Heart right ventricle (tissue), 16 donors: ENCODE measurements at regions not wholly inside any gene's neighbourhood (a gene's known extent, or its start where the extent isn't known, plus 50 kb on each side); places are given as distances from the start of the nearest gene placed in this dataset.

Source experiments
- ATAC-seq, 8 donors: fragments of 200-7000 bp; cut with Tn5 transposase; one replicate each; pipeline ENCODE4 v1.9.1; 2020; ENCODE audit warnings: mild to moderate bottlenecking in 8 of 8, moderate library complexity in 8 of 8, moderate number of reproducible peaks in 1 of 8
- DNase-seq, 2 donors: peaks; one replicate each; pipeline ENCODE4 v3.0.0-alpha.2; 2020
- H3K27ac ChIP-seq, 10 donors: fragments of 200-600 bp; sonication (generic) in 2 of 10; one replicate each; pipeline versions ENCODE4 v1.5.0 to v1.8.0; 2020 to 2022; ENCODE audit warnings: mild to moderate bottlenecking in 3 of 10
- H3K27me3 ChIP-seq, 7 donors: fragments of 200-600 bp; one replicate each; pipeline ENCODE4 v1.8.0; 2021 to 2022; ENCODE audit warnings: mild to moderate bottlenecking in 2 of 7
- H3K36me3 ChIP-seq, 9 donors: fragments of 200-600 bp; sonication (generic) in 1 of 9; one replicate each; pipeline versions ENCODE4 v1.5.0 to v1.8.0; 2020 to 2022; ENCODE audit warnings: mild to moderate bottlenecking in 2 of 9
- H3K4me1 ChIP-seq, 9 donors: fragments of 200-600 bp; sonication (generic) in 1 of 9; one replicate each; pipeline versions ENCODE4 v1.5.0 to v1.8.0; 2020 to 2022; ENCODE audit warnings: mild to moderate bottlenecking in 4 of 9
- H3K4me3 ChIP-seq, 10 donors: fragments of 200-600 bp; sonication (generic) in 2 of 10; one replicate each; pipeline versions ENCODE4 v1.5.0 to v1.8.0; 2020 to 2022; ENCODE audit warnings: mild to moderate bottlenecking in 7 of 10, moderate library complexity in 2 of 10
- H3K9me3 ChIP-seq, 11 donors: fragments of 200-600 bp in 10 of 11; sonication (generic) in 2 of 11; one replicate each; pipeline versions ENCODE4 v1.5.0 to v1.8.0; 2013 to 2022; ENCODE audit warnings: mild to moderate bottlenecking in 2 of 11, control low read depth in 1 of 11, moderate library complexity in 1 of 11
- WGBS, 2 donors: extraction: QIAGEN DNeasy Blood & Tissue Kit; methylation state at CpG; one replicate each; pipeline ENCODE4 v1.1.7; 2013; ENCODE audit warnings: inconsistent platforms in 1 of 2; 5-methylcytosine and 5-hydroxymethylcytosine counted together
- intact Hi-C, 10 donors: fragments of 100-400 bp; cut with DNase I; formaldehyde crosslinking; loops; one replicate each; pipeline versions ENCODE4 v1.11.1 to v1.14.2; 2022
- TF ChIP-seq, protein P1 (sequence below), 9 donors: fragments of 200-600 bp; sonication (generic) in 2 of 9; IDR thresholded peaks; one replicate each; pipeline versions ENCODE4 v1.5.0 to v1.8.0; 2021 to 2022; ENCODE audit warnings: antibody characterized with exemption in 9 of 9, mild to moderate bottlenecking in 5 of 9, moderate library complexity in 1 of 9
- donor health status: Arrhythmogenic right ventricular cardiomyopathy.
- donor health status: ischemic (EF 13 %, LVEDD 7.1; RV severe dilation, severe dysfunction).
- donor health status: healthy with polysubstance abuse.
- donor health status: DM: no; HTN: yes; CAD: no.
- donor health status: DM: no; HTN: no; CAD: no.
- donor health status: ischemic (EF 25% LVEDD 6.9; RV normal size, moderate dysfunction).
- donor health status: ischemic (EF 25% LVEDD 5.7; RV mildly dilated, moderate dysfunction).
- donor health status: healthy.
- donor health status: DM: yes; HTN: yes; CAD: no.
- donor health status: Ischemic cardiomyopathy.
- donor health status: ischemic (EF 35%, LVEDD 5.7; RV mildly dilated, moderate dysfunction).
- donor health status: nonischemic (EF 11% LVEDD 7.7; RV severe dilation, severe dysfunction).
- donor health status: DM: yes; HTN: yes; CAD: no.
- donor health status: PGD.
- donor health status: ischemic (EF 29% LVEDD 5.4; RV normal size, mild dysfunction).
- donor health status: nonischemic (EF 23%, LVEDD 6.1; RV moderate dilation, normal function).

- DNase-seq = no peak
- Histone ChIP-seq H3K27me3 (no peaks in the 10 kb centered on the region), H3K27ac (no peak overlapping the region), H3K9me3 (peaks cover 0 to 12% (median 0%) of the 10 kb centered on the region in 11 donors), H3K4me3 (no peak overlapping the region), H3K4me1 (no peaks in the 10 kb centered on the region), H3K36me3 (no peaks in the 10 kb centered on the region)
- TF ChIP-seq, protein P1, sequence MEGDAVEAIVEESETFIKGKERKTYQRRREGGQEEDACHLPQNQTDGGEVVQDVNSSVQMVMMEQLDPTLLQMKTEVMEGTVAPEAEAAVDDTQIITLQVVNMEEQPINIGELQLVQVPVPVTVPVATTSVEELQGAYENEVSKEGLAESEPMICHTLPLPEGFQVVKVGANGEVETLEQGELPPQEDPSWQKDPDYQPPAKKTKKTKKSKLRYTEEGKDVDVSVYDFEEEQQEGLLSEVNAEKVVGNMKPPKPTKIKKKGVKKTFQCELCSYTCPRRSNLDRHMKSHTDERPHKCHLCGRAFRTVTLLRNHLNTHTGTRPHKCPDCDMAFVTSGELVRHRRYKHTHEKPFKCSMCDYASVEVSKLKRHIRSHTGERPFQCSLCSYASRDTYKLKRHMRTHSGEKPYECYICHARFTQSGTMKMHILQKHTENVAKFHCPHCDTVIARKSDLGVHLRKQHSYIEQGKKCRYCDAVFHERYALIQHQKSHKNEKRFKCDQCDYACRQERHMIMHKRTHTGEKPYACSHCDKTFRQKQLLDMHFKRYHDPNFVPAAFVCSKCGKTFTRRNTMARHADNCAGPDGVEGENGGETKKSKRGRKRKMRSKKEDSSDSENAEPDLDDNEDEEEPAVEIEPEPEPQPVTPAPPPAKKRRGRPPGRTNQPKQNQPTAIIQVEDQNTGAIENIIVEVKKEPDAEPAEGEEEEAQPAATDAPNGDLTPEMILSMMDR (IDR thresholded peaks at IDR 0.05) = no peak
- intact Hi-C loops = no loop called here
- ATAC-seq = no peak
- 91 to 93% methylated on average over 1 of the region's 1 CpG for WGBS, 2 donors
Observed at GRCh38 chr2:185127412-185127811, 529.1 kb downstream of the ZNF804A start.

DNA sequence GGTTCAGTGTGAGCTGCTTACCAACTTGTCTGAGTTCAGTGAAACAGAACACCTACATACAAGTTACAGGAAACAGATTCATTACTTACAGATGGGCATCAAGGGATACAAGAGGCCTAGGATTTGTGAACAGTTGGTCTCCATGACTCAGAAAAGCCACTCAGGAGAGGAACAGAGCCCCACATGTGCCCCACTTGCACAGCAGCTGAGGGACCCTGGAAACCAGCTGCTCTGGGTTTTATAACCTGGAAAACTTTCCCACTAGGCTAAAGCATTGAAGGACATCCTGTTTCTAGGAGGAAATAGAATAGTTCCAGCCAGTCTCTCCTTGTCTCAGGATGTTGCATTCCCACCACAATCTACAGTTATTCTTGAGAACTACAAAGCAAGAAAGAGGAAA, 530.0 kb downstream of the ZNF804A start:
- H3K27ac ChIP-seq = no peak overlapping the region
- no peaks in the 10 kb centered on the region for H3K4me1 ChIP-seq
- H3K36me3 ChIP-seq = no peaks in the 10 kb centered on the region
- DNase-seq (no peak), ATAC-seq (no peak)
- no peaks in the 10 kb centered on the region for H3K27me3 ChIP-seq
- no peak overlapping the region for H3K4me3 ChIP-seq
- H3K9me3 ChIP-seq = peaks cover 0 to 17% (median 0%) of the 10 kb centered on the region in 11 donors
- TF ChIP-seq, protein P1 (IDR thresholded peaks at IDR 0.05) = no peak
- intact Hi-C loops = no loop called here

DNA sequence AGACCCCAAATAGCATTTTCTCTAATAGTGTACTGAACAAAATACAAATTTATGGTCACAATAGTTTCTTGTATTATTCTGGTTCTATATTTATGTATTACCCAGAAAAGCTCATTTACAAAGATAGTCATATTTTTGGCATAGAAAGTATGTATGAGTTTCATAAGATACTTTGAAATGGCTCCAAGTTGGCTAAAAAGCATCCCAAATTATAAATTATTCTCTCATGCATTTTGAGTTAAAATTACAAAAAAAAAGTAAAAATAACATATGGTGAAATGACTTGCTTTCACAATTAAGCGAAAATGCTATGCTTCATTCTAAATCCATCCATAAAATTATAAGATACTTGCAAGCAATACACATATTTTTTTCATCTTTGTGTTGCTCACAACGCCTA, 530.7 kb downstream of the ZNF804A start:
- Histone ChIP-seq H3K27ac (no peak overlapping the region), H3K4me3 (no peak overlapping the region)

GRCh38 chr2:185130685-185131084, 532.4 kb downstream of the ZNF804A start:
- intact Hi-C loops = no loop called here
- Histone ChIP-seq H3K9me3 (peaks cover 0 to 17% (median 0%) of the 10 kb centered on the region in 11 donors), H3K27ac (no peak overlapping the region), H3K4me1 (no peaks in the 10 kb centered on the region), H3K4me3 (no peak overlapping the region), H3K27me3 (no peaks in the 10 kb centered on the region), H3K36me3 (no peaks in the 10 kb centered on the region)
- no peak for DNase-seq
- TF ChIP-seq, protein P1 (IDR thresholded peaks at IDR 0.05) = no peak
- 73 to 91% methylated on average over 4 of the region's 4 CpGs for WGBS, 2 donors
- ATAC-seq = no peak

More for the DNA sequence above, 530.7 kb downstream of the ZNF804A start:
- no peaks in the 10 kb centered on the region for H3K36me3 ChIP-seq
- no peak for DNase-seq
- 65 to 69% methylated on average over 2 of the region's 2 CpGs for WGBS, 2 donors
- H3K4me1 ChIP-seq = no peaks in the 10 kb centered on the region
- intact Hi-C loops = no loop called here
- ATAC-seq = no peak
- peaks cover 0 to 17% (median 0%) of the 10 kb centered on the region in 11 donors for H3K9me3 ChIP-seq
- no peaks in the 10 kb centered on the region for H3K27me3 ChIP-seq
- TF ChIP-seq, protein P1 (IDR thresholded peaks at IDR 0.05) = no peak
